ENCODE measurements at regions not wholly inside any gene's neighbourhood (a gene's known extent, or its start where the extent isn't known, plus 50 kb on each side); places are given as distances from the start of the nearest gene placed in this dataset.

DNA sequence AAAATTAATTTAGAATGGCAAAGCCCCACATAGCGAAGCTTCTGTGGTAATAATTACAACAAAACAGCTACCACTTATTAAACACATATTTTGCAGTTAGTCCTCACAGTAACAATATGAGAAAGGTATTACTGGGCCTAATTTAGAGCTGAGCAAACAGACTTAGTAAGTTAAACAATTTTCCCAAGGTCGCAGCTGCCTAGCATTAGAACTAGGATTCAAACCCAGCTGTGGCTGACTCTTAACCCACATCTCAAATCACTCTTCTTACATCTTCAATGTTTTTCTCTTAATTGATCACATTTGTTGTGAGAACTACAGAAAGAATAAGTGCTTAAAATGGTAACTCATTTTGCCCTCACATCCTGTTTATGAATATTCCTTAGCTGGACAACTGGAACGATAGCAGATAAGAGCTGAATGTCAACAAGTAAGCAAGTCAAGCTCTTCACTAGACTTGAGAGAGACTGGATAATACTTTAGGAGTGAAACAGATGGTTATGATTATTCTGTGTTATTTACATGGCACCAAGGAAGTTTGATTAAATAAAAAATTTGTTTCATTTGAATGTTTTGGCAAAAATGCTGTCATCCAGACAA is 59.4 kb upstream of the TMEM17 start:
- Histone ChIP-seq H4K20me1 (ENCODE audit: insufficient read depth, low read length) (no peaks in the 10 kb centered on the region), H3K9ac (ENCODE audit: low read length) (no peak overlapping the region), H3K4me3 (ENCODE audit: insufficient read depth, low read depth, low read length) (no peak overlapping the region), H3K36me3 (ENCODE audit: insufficient read depth, low read length) (no peaks in the 10 kb centered on the region), H3K27me3 (ENCODE audit: insufficient read depth, low read length) (no peaks in the 10 kb centered on the region), H3K4me2 (ENCODE audit: low read length) (no peak overlapping the region), H3K4me1 (ENCODE audit: insufficient read depth, low read length) (no peaks in the 10 kb centered on the region), H2AFZ (ENCODE audit: low read depth, low read length) (no peak overlapping the region), H3K27ac (ENCODE audit: low read depth, low read length) (no peak overlapping the region), H3K79me2 (ENCODE audit: insufficient read depth, low read length) (no peaks in the 10 kb centered on the region), H3K9me3 (ENCODE audit: insufficient read depth, low read depth, low read length) (no peaks in the 10 kb centered on the region)
- no peak for FAIRE-seq
- no peak overlapping the region for H3K27ac Mint-ChIP-seq (ENCODE audit: unreplicated experiment)
- no peak for TF ChIP-seq EZH2 (IDR thresholded peaks at IDR 0.05; ENCODE audit: insufficient read depth, low read length)
- TF ChIP-seq CTCF (IDR thresholded peaks at IDR 0.05; ENCODE audit: insufficient read depth, low read depth, low read length): no peak
- H3K4me3 Mint-ChIP-seq (ENCODE audit: unreplicated experiment): no peak overlapping the region
- no peaks in the 10 kb centered on the region for H3K9me3 Mint-ChIP-seq (ENCODE audit: unreplicated experiment)
- H3K4me1 Mint-ChIP-seq (ENCODE audit: low read depth, unreplicated experiment): no peaks in the 10 kb centered on the region
- no peaks in the 10 kb centered on the region for H3K36me3 Mint-ChIP-seq (ENCODE audit: low read depth, unreplicated experiment)
- H3K27me3 Mint-ChIP-seq (ENCODE audit: low read depth, unreplicated experiment): peaks cover 5% of the 10 kb centered on the region
- DNase-seq (ENCODE audit: low read depth): no peak

DNA sequence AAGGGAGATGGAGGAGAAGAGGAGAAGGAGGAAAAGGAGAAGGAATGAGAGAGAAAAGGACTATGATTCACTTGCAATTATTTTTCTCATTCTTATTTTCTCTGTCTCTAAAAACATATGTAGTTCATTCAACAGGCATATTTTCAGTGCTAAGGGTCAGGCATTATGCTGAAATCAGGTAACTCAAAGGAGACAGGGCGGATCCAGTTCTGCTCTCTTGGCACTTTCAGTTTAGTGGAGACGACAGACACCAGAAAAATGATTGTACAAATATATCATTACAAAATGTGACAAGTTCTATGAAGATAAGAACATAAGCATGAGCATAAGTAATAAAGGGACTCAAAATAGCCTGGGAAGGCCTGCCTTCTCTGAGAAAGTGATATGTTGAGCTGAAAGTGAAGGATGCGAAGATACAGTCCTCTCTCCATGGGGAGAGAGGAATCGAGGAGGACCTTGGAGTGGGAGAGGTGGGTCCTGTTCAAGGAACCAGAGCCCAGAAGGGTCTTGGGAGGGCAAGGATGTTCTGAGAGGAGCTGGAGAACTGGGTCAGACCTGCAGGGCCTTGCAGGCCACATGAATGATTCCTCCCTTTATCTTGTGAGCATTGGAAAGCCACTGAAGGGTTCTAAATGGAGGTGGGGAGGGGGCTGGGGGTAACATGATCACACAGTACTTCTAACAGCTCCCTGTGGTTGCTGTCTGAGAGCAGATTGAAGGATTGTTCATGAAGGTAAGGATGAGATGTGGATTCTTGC is 58.6 kb upstream of the TMEM17 start:
- H3K27ac Mint-ChIP-seq (ENCODE audit: unreplicated experiment): no peak overlapping the region
- Histone ChIP-seq H2AFZ (ENCODE audit: low read depth, low read length) (no peak overlapping the region), H3K4me3 (ENCODE audit: insufficient read depth, low read depth, low read length) (no peak overlapping the region), H3K9me3 (ENCODE audit: insufficient read depth, low read depth, low read length) (no peaks in the 10 kb centered on the region), H3K4me1 (ENCODE audit: insufficient read depth, low read length) (no peaks in the 10 kb centered on the region), H3K27me3 (ENCODE audit: insufficient read depth, low read length) (no peaks in the 10 kb centered on the region), H4K20me1 (ENCODE audit: insufficient read depth, low read length) (no peaks in the 10 kb centered on the region), H3K9ac (ENCODE audit: low read length) (no peak overlapping the region), H3K79me2 (ENCODE audit: insufficient read depth, low read length) (no peaks in the 10 kb centered on the region), H3K27ac (ENCODE audit: low read depth, low read length) (no peak overlapping the region), H3K36me3 (ENCODE audit: insufficient read depth, low read length) (no peaks in the 10 kb centered on the region), H3K4me2 (ENCODE audit: low read length) (no peak overlapping the region)
- H3K4me3 Mint-ChIP-seq (ENCODE audit: unreplicated experiment): no peak overlapping the region
- no peaks in the 10 kb centered on the region for H3K9me3 Mint-ChIP-seq (ENCODE audit: unreplicated experiment)
- no peak for TF ChIP-seq CTCF (IDR thresholded peaks at IDR 0.05; ENCODE audit: insufficient read depth, low read depth, low read length)
- TF ChIP-seq EZH2 (IDR thresholded peaks at IDR 0.05; ENCODE audit: insufficient read depth, low read length): no peak
- H3K36me3 Mint-ChIP-seq (ENCODE audit: low read depth, unreplicated experiment): no peaks in the 10 kb centered on the region
- peaks cover 5% of the 10 kb centered on the region for H3K27me3 Mint-ChIP-seq (ENCODE audit: low read depth, unreplicated experiment)
- DNase-seq (ENCODE audit: low read depth) (no peak), FAIRE-seq (no peak)
- H3K4me1 Mint-ChIP-seq (ENCODE audit: low read depth, unreplicated experiment): no peaks in the 10 kb centered on the region

- no peaks in the 10 kb centered on the region for H3K4me1 ChIP-seq (ENCODE audit: insufficient read depth, low read length)
- no peak for DNase-seq (ENCODE audit: low read depth)
- no peak for TF ChIP-seq EZH2 (IDR thresholded peaks at IDR 0.05; ENCODE audit: insufficient read depth, low read length)
- TF ChIP-seq CTCF (IDR thresholded peaks at IDR 0.05; ENCODE audit: insufficient read depth, low read depth, low read length): no peak
- no peak overlapping the region for H2AFZ ChIP-seq (ENCODE audit: low read depth, low read length)
- no peak overlapping the region for H3K4me3 ChIP-seq (ENCODE audit: insufficient read depth, low read depth, low read length)
- H4K20me1 ChIP-seq (ENCODE audit: insufficient read depth, low read length): no peaks in the 10 kb centered on the region
- Mint-ChIP-seq H3K36me3 (ENCODE audit: low read depth, unreplicated experiment) (no peaks in the 10 kb centered on the region), H3K27me3 (ENCODE audit: low read depth, unreplicated experiment) (peaks cover 8% of the 10 kb centered on the region), H3K9me3 (ENCODE audit: unreplicated experiment) (no peaks in the 10 kb centered on the region), H3K4me1 (ENCODE audit: low read depth, unreplicated experiment) (no peaks in the 10 kb centered on the region), H3K27ac (ENCODE audit: unreplicated experiment) (no peak overlapping the region), H3K4me3 (ENCODE audit: unreplicated experiment) (no peak overlapping the region)
- H3K9me3 ChIP-seq (ENCODE audit: insufficient read depth, low read depth, low read length): no peaks in the 10 kb centered on the region
- no peaks in the 10 kb centered on the region for H3K27me3 ChIP-seq (ENCODE audit: insufficient read depth, low read length)
- H3K4me2 ChIP-seq (ENCODE audit: low read length): no peak overlapping the region
- H3K36me3 ChIP-seq (ENCODE audit: insufficient read depth, low read length): no peaks in the 10 kb centered on the region
- no peaks in the 10 kb centered on the region for H3K79me2 ChIP-seq (ENCODE audit: insufficient read depth, low read length)
- no peak for FAIRE-seq
- no peak overlapping the region for H3K9ac ChIP-seq (ENCODE audit: low read length)
- H3K27ac ChIP-seq (ENCODE audit: low read depth, low read length): no peak overlapping the region
Observed at GRCh38 chr2:62561586-62561985, 55.6 kb upstream of the TMEM17 start.

Measured in astrocyte (in vitro differentiated cells and primary cell).